ENCODE measurements at regions not wholly inside any gene's neighbourhood (a gene's known extent, or its start where the extent isn't known, plus 50 kb on each side); places are given as distances from the start of the nearest gene placed in this dataset.
"Not testable (repeated sequence)": the region's sequence is repeated elsewhere in the genome, so short reads cannot be mapped to it uniquely, and the experiment has no call there.

DNA sequence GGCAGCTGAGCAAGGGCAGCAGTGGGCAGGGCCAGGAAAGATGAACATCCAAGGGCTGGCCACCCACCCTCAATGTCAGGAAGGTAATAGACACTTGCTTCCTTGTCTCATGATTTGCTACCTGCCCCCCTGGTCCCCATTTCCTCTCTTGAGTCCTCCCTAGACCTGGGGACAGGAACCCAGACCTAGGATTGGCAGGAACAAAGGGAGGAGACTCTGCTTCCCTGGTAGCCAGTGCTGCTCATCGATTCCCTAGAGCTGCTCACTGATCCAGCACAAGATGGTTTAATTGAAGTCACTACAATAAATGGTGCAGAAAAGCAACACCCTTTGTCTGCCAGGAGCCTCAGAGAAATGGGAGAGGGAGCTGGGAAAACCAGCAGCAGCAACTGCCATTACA is 67.8 kb upstream of the CHST1 start:
- FAIRE-seq (no peak), DNase-seq (ENCODE audit: low read depth) (no peak)
- Mint-ChIP-seq H3K4me3 (ENCODE audit: unreplicated experiment) (no peak overlapping the region), H3K27me3 (ENCODE audit: low read depth, unreplicated experiment) (peaks cover 40% of the 10 kb centered on the region), H3K9me3 (ENCODE audit: unreplicated experiment) (peaks cover 16% of the 10 kb centered on the region), H3K27ac (ENCODE audit: unreplicated experiment) (no peak overlapping the region), H3K4me1 (ENCODE audit: low read depth, unreplicated experiment) (peaks cover 12% of the 10 kb centered on the region), H3K36me3 (ENCODE audit: low read depth, unreplicated experiment) (peaks cover 1% of the 10 kb centered on the region)
- TF ChIP-seq, protein P1, sequence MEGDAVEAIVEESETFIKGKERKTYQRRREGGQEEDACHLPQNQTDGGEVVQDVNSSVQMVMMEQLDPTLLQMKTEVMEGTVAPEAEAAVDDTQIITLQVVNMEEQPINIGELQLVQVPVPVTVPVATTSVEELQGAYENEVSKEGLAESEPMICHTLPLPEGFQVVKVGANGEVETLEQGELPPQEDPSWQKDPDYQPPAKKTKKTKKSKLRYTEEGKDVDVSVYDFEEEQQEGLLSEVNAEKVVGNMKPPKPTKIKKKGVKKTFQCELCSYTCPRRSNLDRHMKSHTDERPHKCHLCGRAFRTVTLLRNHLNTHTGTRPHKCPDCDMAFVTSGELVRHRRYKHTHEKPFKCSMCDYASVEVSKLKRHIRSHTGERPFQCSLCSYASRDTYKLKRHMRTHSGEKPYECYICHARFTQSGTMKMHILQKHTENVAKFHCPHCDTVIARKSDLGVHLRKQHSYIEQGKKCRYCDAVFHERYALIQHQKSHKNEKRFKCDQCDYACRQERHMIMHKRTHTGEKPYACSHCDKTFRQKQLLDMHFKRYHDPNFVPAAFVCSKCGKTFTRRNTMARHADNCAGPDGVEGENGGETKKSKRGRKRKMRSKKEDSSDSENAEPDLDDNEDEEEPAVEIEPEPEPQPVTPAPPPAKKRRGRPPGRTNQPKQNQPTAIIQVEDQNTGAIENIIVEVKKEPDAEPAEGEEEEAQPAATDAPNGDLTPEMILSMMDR (IDR thresholded peaks at IDR 0.05; ENCODE audit: insufficient read depth, low read depth, low read length), result no peak
- TF ChIP-seq EZH2 (IDR thresholded peaks at IDR 0.05; ENCODE audit: insufficient read depth, low read length), result no peak
- no peak overlapping the region for H3K9ac ChIP-seq (ENCODE audit: low read length)
- H4K20me1 ChIP-seq (ENCODE audit: insufficient read depth, low read length), result no peaks in the 10 kb centered on the region
- no peak overlapping the region for H3K4me2 ChIP-seq (ENCODE audit: low read length)
- H3K79me2 ChIP-seq (ENCODE audit: insufficient read depth, low read length), result no peaks in the 10 kb centered on the region
- no peak overlapping the region for H2AFZ ChIP-seq (ENCODE audit: low read depth, low read length)
- no peaks in the 10 kb centered on the region for H3K9me3 ChIP-seq (ENCODE audit: insufficient read depth, low read depth, low read length)
- peaks cover 2% of the 10 kb centered on the region for H3K27me3 ChIP-seq (ENCODE audit: insufficient read depth, low read length)
- H3K27ac ChIP-seq (ENCODE audit: low read depth, low read length), result no peak overlapping the region
- no peaks in the 10 kb centered on the region for H3K36me3 ChIP-seq (ENCODE audit: insufficient read depth, low read length)
- no peak overlapping the region for H3K4me3 ChIP-seq (ENCODE audit: insufficient read depth, low read depth, low read length)
- no peaks in the 10 kb centered on the region for H3K4me1 ChIP-seq (ENCODE audit: insufficient read depth, low read length)

DNA sequence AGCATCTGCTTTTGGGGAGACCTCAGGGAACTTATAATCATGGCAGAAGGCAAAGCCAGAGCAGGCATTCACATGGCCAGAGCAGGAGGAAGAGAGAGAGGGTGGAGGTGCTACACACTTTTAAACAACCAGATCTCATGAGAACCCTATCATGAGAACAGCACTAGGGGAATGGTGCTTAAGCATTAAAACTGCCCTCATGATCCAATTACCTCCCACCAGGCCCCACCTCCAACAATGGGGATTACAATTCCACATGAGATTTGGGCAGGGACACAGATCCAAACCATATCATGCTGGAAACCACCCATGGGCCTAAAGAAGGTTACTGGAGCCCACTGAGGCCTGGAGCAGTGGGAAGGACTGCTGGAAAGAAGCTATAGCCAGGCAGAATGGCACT is 66.9 kb upstream of the CHST1 start:
- Histone ChIP-seq H3K27me3 (ENCODE audit: insufficient read depth, low read length) (peaks cover 2% of the 10 kb centered on the region), H3K79me2 (ENCODE audit: insufficient read depth, low read length) (no peaks in the 10 kb centered on the region), H3K4me1 (ENCODE audit: insufficient read depth, low read length) (no peaks in the 10 kb centered on the region), H3K4me3 (ENCODE audit: insufficient read depth, low read depth, low read length) (no peak overlapping the region), H3K27ac (ENCODE audit: low read depth, low read length) (no peak overlapping the region), H3K9ac (ENCODE audit: low read length) (no peak overlapping the region), H4K20me1 (ENCODE audit: insufficient read depth, low read length) (no peaks in the 10 kb centered on the region), H3K36me3 (ENCODE audit: insufficient read depth, low read length) (no peaks in the 10 kb centered on the region), H2AFZ (ENCODE audit: low read depth, low read length) (no peak overlapping the region), H3K4me2 (ENCODE audit: low read length) (no peak overlapping the region), H3K9me3 (ENCODE audit: insufficient read depth, low read depth, low read length) (no peaks in the 10 kb centered on the region)
- Mint-ChIP-seq H3K27me3 (ENCODE audit: low read depth, unreplicated experiment) (peaks cover 47% of the 10 kb centered on the region), H3K9me3 (ENCODE audit: unreplicated experiment) (peaks cover 17% of the 10 kb centered on the region), H3K27ac (ENCODE audit: unreplicated experiment) (no peak overlapping the region), H3K36me3 (ENCODE audit: low read depth, unreplicated experiment) (peaks cover 1% of the 10 kb centered on the region), H3K4me1 (ENCODE audit: low read depth, unreplicated experiment) (peaks cover 12% of the 10 kb centered on the region), H3K4me3 (ENCODE audit: unreplicated experiment) (no peak overlapping the region)
- DNase-seq (ENCODE audit: low read depth) (no peak), FAIRE-seq (no peak)
- TF ChIP-seq, protein P1 (IDR thresholded peaks at IDR 0.05; ENCODE audit: insufficient read depth, low read depth, low read length), result no peak
- TF ChIP-seq EZH2 (IDR thresholded peaks at IDR 0.05; ENCODE audit: insufficient read depth, low read length), result no peak

DNA sequence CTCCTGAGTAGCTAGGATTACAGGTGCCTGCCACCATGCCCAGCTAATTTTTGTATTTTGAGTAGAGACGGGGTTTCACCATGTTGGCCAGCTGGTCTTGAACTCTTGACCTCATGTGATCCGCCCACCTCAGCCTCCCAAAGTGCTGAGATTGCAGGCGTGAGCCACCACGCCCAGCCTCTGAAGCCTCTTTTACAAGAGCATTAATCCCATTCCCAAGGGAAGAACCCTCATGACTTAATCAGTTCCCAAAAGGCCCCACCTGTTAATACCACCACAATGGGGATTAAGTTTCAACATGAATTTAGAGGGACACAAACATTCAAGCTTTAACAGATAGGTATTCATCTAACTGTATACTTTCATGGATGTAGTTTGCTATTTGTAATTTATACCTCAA is 65.7 kb upstream of the CHST1 start:
- H3K4me3 Mint-ChIP-seq (ENCODE audit: unreplicated experiment), result not testable (repeated sequence)
- peaks cover 15% of the 10 kb centered on the region for H3K9me3 Mint-ChIP-seq (ENCODE audit: unreplicated experiment)

More for the DNA sequence above, 65.7 kb upstream of the CHST1 start:
- H3K9me3 ChIP-seq (ENCODE audit: insufficient read depth, low read depth, low read length); H3K4me2 ChIP-seq (ENCODE audit: low read length); H3K4me3 ChIP-seq (ENCODE audit: insufficient read depth, low read depth, low read length); H3K27ac Mint-ChIP-seq (ENCODE audit: unreplicated experiment); H3K79me2 ChIP-seq (ENCODE audit: insufficient read depth, low read length); H4K20me1 ChIP-seq (ENCODE audit: insufficient read depth, low read length); FAIRE-seq; DNase-seq (ENCODE audit: low read depth); H3K27me3 ChIP-seq (ENCODE audit: insufficient read depth, low read length); H3K27ac ChIP-seq (ENCODE audit: low read depth, low read length); H3K36me3 ChIP-seq (ENCODE audit: insufficient read depth, low read length); H3K9ac ChIP-seq (ENCODE audit: low read length); H3K4me1 Mint-ChIP-seq (ENCODE audit: low read depth, unreplicated experiment); H3K4me1 ChIP-seq (ENCODE audit: insufficient read depth, low read length); H2AFZ ChIP-seq (ENCODE audit: low read depth, low read length); H3K36me3 Mint-ChIP-seq (ENCODE audit: low read depth, unreplicated experiment): not testable (repeated sequence)
- H3K27me3 Mint-ChIP-seq (ENCODE audit: low read depth, unreplicated experiment), result peaks cover 58% of the 10 kb centered on the region
